DMS53 treated with DMSO at 0.1 percent for 48 hours (cell line): ENCODE measurements at regions not wholly inside any gene's neighbourhood (a gene's known extent, or its start where the extent isn't known, plus 50 kb on each side); places are given as distances from the start of the nearest gene placed in this dataset.

Experiments used
- DNase-seq: peaks from one replicate; lab custom pipeline; 2025; ENCODE audit not compliant: unreplicated experiment; lab: John Stamatoyannopoulos, UW

GRCh38 chr12:18207266-18207665 is 54.1 kb upstream of the PIK3C2G start:
- no peak for DNase-seq

GRCh38 chr12:18206198-18206597 is 55.1 kb upstream of the PIK3C2G start:
- no peak for DNase-seq

GRCh38 chr12:18204053-18204452 is 57.3 kb upstream of the PIK3C2G start:
- no peak for DNase-seq

- no peak for DNase-seq
These were observed 69.2 kb upstream of the PIK3C2G start for GRCh38 chr12:18192119-18192518.

- no peak for DNase-seq
These were observed 78.2 kb upstream of the PIK3C2G start for GRCh38 chr12:18183141-18183540.

- DNase-seq = no peak
These were observed 81.6 kb upstream of the RERGL start for GRCh38 chr12:18171571-18171970.

- no peak for DNase-seq
These were observed 78.0 kb upstream of the RERGL start for GRCh38 chr12:18168016-18168415.

- DNase-seq = no peak
These were observed 75.9 kb upstream of the RERGL start for GRCh38 chr12:18165889-18166288.

- DNase-seq = peak; percentile 74
These were observed 75.5 kb upstream of the RERGL start for GRCh38 chr12:18165422-18165871.

- DNase-seq = no peak
These were observed 70.9 kb upstream of the RERGL start for GRCh38 chr12:18160901-18161300.

GRCh38 chr12:18158774-18159557 is 69.0 kb upstream of the RERGL start:
- DNase-seq = peak; percentile 60

GRCh38 chr12:18153826-18154225 is 63.8 kb upstream of the RERGL start:
- peak; percentile 76 for DNase-seq

GRCh38 chr12:18151036-18151435 is 61.0 kb upstream of the RERGL start:
- DNase-seq = no peak

- no peak for DNase-seq
These were observed 59.0 kb upstream of the RERGL start for GRCh38 chr12:18148961-18149360.

GRCh38 chr12:18146363-18146762 is 56.4 kb upstream of the RERGL start:
- no peak for DNase-seq

GRCh38 chr12:18145924-18146323 is 55.9 kb upstream of the RERGL start:
- no peak for DNase-seq

GRCh38 chr12:18141048-18141982 is 51.3 kb upstream of the RERGL start:
- DNase-seq = peak; percentile 32

GRCh38 chr12:18139989-18140596 is 50.1 kb upstream of the RERGL start:
- DNase-seq = peak; percentile 66
